Mesothelial cell of epicardium (in vitro differentiated cells): ENCODE measurements at regions not wholly inside any gene's neighbourhood (a gene's known extent, or its start where the extent isn't known, plus 50 kb on each side); places are given as distances from the start of the nearest gene placed in this dataset.

Experiments
- DNase-seq, 2 experiments: peaks; one replicate each; pipeline ENCODE4 v3.0.0; 2021; ENCODE audit warnings: low spot score in 2 of 2; ENCODE audit not compliant: unreplicated experiment in 2 of 2
- H3K27ac Mint-ChIP-seq: 2 replicates; pipeline ENCODE4 v1.8.0; 2021; ENCODE audit warnings: mixed read lengths
- H3K27me3 Mint-ChIP-seq: 2 replicates; pipeline ENCODE4 v1.8.0; 2021; ENCODE audit warnings: low read depth, mixed read lengths
- H3K36me3 Mint-ChIP-seq: 2 replicates; pipeline ENCODE4 v1.8.0; 2021; ENCODE audit warnings: mixed read lengths
- H3K4me1 Mint-ChIP-seq: 2 replicates; pipeline ENCODE4 v1.8.0; 2021; ENCODE audit warnings: mixed read lengths
- H3K4me3 Mint-ChIP-seq: 2 replicates; pipeline ENCODE4 v1.8.0; 2021; ENCODE audit warnings: mild to moderate bottlenecking, moderate library complexity, mixed read lengths
- H3K9me3 Mint-ChIP-seq: 2 replicates; pipeline ENCODE4 v1.8.0; 2021; ENCODE audit warnings: mixed read lengths
- CTCF ChIP-seq: fragments of 200-600 bp; sonication (generic); IDR thresholded peaks from one replicate; pipeline ENCODE4 v1.5.0; 2021; ENCODE audit warnings: antibody characterized with exemption; ENCODE audit not compliant: unreplicated experiment

- Mint-ChIP-seq H3K4me3 (no peak overlapping the region), H3K27me3 (no peaks in the 10 kb centered on the region), H3K4me1 (peaks cover 20% of the 10 kb centered on the region), H3K36me3 (peaks cover 6% of the 10 kb centered on the region), H3K9me3 (peaks cover 23% of the 10 kb centered on the region), H3K27ac (no peak overlapping the region)
- DNase-seq = no peak
- TF ChIP-seq CTCF = no peak
Observed at GRCh38 chr4:122536001-122536400, 79.5 kb upstream of the IL2 start.

GRCh38 chr4:122534776-122535175, 78.3 kb upstream of the IL2 start:
- Mint-ChIP-seq H3K4me3 (no peak overlapping the region), H3K4me1 (peaks cover 8% of the 10 kb centered on the region), H3K27me3 (no peaks in the 10 kb centered on the region), H3K27ac (no peak overlapping the region), H3K9me3 (peaks cover 31% of the 10 kb centered on the region), H3K36me3 (peaks cover 6% of the 10 kb centered on the region)
- TF ChIP-seq CTCF = no peak
- no peak for DNase-seq

GRCh38 chr4:122533841-122534240, 77.3 kb upstream of the IL2 start:
- Mint-ChIP-seq H3K27me3 (no peaks in the 10 kb centered on the region), H3K4me1 (peaks cover 4% of the 10 kb centered on the region)
- DNase-seq = no peak

GRCh38 chr4:122532766-122533165, 76.2 kb upstream of the IL2 start:
- Mint-ChIP-seq H3K9me3 (peaks cover 34% of the 10 kb centered on the region), H3K27me3 (no peaks in the 10 kb centered on the region)
- no peak for TF ChIP-seq CTCF

More at GRCh38 chr4:122533841-122534240, 77.3 kb upstream of the IL2 start:
- Mint-ChIP-seq H3K27ac (no peak overlapping the region), H3K36me3 (peaks cover 6% of the 10 kb centered on the region), H3K9me3 (peaks cover 34% of the 10 kb centered on the region), H3K4me3 (no peak overlapping the region)
- no peak for TF ChIP-seq CTCF

GRCh38 chr4:122531514-122531913, 75.0 kb upstream of the IL2 start:
- Mint-ChIP-seq H3K4me3 (no peak overlapping the region), H3K4me1 (peaks cover 4% of the 10 kb centered on the region), H3K27me3 (no peaks in the 10 kb centered on the region), H3K27ac (no peak overlapping the region), H3K9me3 (peaks cover 34% of the 10 kb centered on the region), H3K36me3 (peaks cover 6% of the 10 kb centered on the region)
- no peak for TF ChIP-seq CTCF
- DNase-seq = no peak

More at GRCh38 chr4:122532766-122533165, 76.2 kb upstream of the IL2 start:
- Mint-ChIP-seq H3K36me3 (peaks cover 6% of the 10 kb centered on the region), H3K4me1 (peaks cover 4% of the 10 kb centered on the region), H3K27ac (no peak overlapping the region), H3K4me3 (no peak overlapping the region)
- no peak for DNase-seq

- Mint-ChIP-seq H3K4me3 (no peak overlapping the region), H3K27ac (no peak overlapping the region), H3K36me3 (peaks cover 6% of the 10 kb centered on the region), H3K27me3 (no peaks in the 10 kb centered on the region), H3K4me1 (peaks cover 2% of the 10 kb centered on the region), H3K9me3 (peaks cover 33% of the 10 kb centered on the region)
- DNase-seq = no peak
- no peak for TF ChIP-seq CTCF
Observed at GRCh38 chr4:122531038-122531437, 74.5 kb upstream of the IL2 start.
